K562 (cell line): ENCODE measurements at regions not wholly inside any gene's neighbourhood (a gene's known extent, or its start where the extent isn't known, plus 50 kb on each side); places are given as distances from the start of the nearest gene placed in this dataset.

Source experiments
- ATAC-seq: fragments of 200-7000 bp; cut with Tn5 transposase; 3 replicates; pipeline ENCODE4 v1.9.1; 2020; ENCODE audit warnings: moderate library complexity
- BruUV-seq: library from RNA; stranded (reverse); fragments of 400-500 nt; replicated peaks from 2 replicates; lab custom pipeline; 2021; lab: Mats Ljungman, UMichigan
- CTCF ChIA-PET: fragments of 300-600 bp; formaldehyde crosslinking; extraction: SDS; loops from one replicate; lab custom pipeline; 2021; ENCODE audit warnings: low intra/inter-chr PET ratio; lab: Yijun Ruan, JAX
- POLR2A ChIA-PET: fragments of 300-600, 350-650 bp; sonication (Branson Sonifier 250); formaldehyde crosslinking; extraction: SDS; loops from one replicate; lab custom pipeline; 2021; ENCODE audit warnings: antibody characterized with exemption, inconsistent platforms; lab: Yijun Ruan, JAX
- DNase-seq, 4 experiments: peaks; one replicate each; pipeline versions ENCODE4 v3.0.0 to v3.0.0-alpha.2; 2011 to 2018; ENCODE audit warnings: low spot score in 3 of 4, mixed read lengths in 3 of 4; ENCODE audit errors: extremely low read depth in 1 of 4
- FAIRE-seq: peaks from 2 replicates; lab custom pipeline; 2011; peaks lifted over from hg19 to GRCh38; lab: Jason Lieb, UNC
- H2AFZ ChIP-seq: 2 replicates; pipeline ENCODE4 v1.6.0; 2011; ENCODE audit warnings: low read depth, low read length, control low read depth, inconsistent platforms
- H3K27ac ChIP-seq: fragments of 200-600 bp; 3 replicates; pipeline ENCODE4 v1.8.0; 2011; ENCODE audit warnings: low read depth, mild to moderate bottlenecking, control low read depth, inconsistent platforms, low read length, moderate library complexity, mixed read lengths; ENCODE audit errors: extremely low read depth
- H3K27me3 ChIP-seq, 2 experiments: fragments of 300-600 bp in 1 of 2; 2 replicates in 1 of 2; 3 replicates in 1 of 2; pipeline versions ENCODE4 v1.6.0 to v1.8.0; 2011; ENCODE audit warnings: inconsistent platforms in 2 of 2, low read length in 2 of 2, mild to moderate bottlenecking in 1 of 2, mixed read lengths in 1 of 2, moderate library complexity in 1 of 2; ENCODE audit not compliant: control insufficient read depth in 2 of 2, insufficient read depth in 2 of 2
- H3K36me3 ChIP-seq: fragments of 300-600 bp; 3 replicates; pipeline ENCODE4 v1.8.0; 2011; ENCODE audit warnings: mild to moderate bottlenecking, low read length, inconsistent platforms; ENCODE audit not compliant: control insufficient read depth, insufficient read depth
- H3K4me1 ChIP-seq, 2 experiments: fragments of 200-600 bp in 1 of 2; replicated peaks in 1 of 2; 2 replicates in 1 of 2; 3 replicates in 1 of 2; pipeline versions ENCODE4 v1.5.1 to v1.8.0; 2011; ENCODE audit warnings: inconsistent platforms in 2 of 2, low read length in 2 of 2, mild to moderate bottlenecking in 1 of 2, mixed read lengths in 1 of 2, moderate library complexity in 1 of 2; ENCODE audit not compliant: control insufficient read depth in 2 of 2, insufficient read depth in 2 of 2
- H3K4me2 ChIP-seq: 2 replicates; pipeline ENCODE4 v1.6.1; 2011; ENCODE audit warnings: low read length, control low read depth, inconsistent platforms, mixed read lengths; ENCODE audit not compliant: insufficient read depth
- H3K4me3 ChIP-seq: fragments of 200-600 bp; sonication (generic), shearing (Covaris generic); 2 replicates; pipeline ENCODE4 v1.5.1; 2016; ENCODE audit warnings: control low read depth, inconsistent platforms
- H3K79me2 ChIP-seq: fragments of 200-600 bp; 3 replicates; pipeline ENCODE4 v1.8.0; 2011; ENCODE audit warnings: low read length, inconsistent platforms; ENCODE audit not compliant: control insufficient read depth, insufficient read depth
- H3K9ac ChIP-seq, 2 experiments: 2 replicates each; pipeline versions ENCODE4 v1.6.0 to v1.6.1; 2011; ENCODE audit warnings: low read depth in 2 of 2, low read length in 2 of 2, control low read depth in 1 of 2, inconsistent platforms in 1 of 2, mild to moderate bottlenecking in 1 of 2, mixed read lengths in 1 of 2; ENCODE audit not compliant: insufficient read depth in 1 of 2
- H3K9me1 ChIP-seq: one replicate; pipeline ENCODE4 v1.6.0; 2011; ENCODE audit warnings: inconsistent platforms, mild to moderate bottlenecking, low read length, moderate library complexity; ENCODE audit not compliant: control insufficient read depth, insufficient read depth
- H3K9me3 ChIP-seq: replicated peaks from 2 replicates; pipeline ENCODE4 v1.5.1; 2011; ENCODE audit warnings: low read depth, low read length, inconsistent platforms; ENCODE audit not compliant: control insufficient read depth, insufficient read depth
- H4K20me1 ChIP-seq: replicated peaks from 2 replicates; pipeline ENCODE4 v1.6.1; 2011; ENCODE audit warnings: low read length, inconsistent platforms, mixed read lengths; ENCODE audit not compliant: control insufficient read depth, insufficient read depth
- COPS2 ChIP-seq: fragments of 450-650 bp; conservative IDR thresholded peaks from 2 replicates; pipeline ENCODE4 v1.6.1; 2016; ENCODE audit warnings: mild to moderate bottlenecking, moderate library complexity
- EGR1 ChIP-seq: fragments of 450-650 bp; conservative IDR thresholded peaks from 2 replicates; pipeline ENCODE4 v1.6.1; 2017; ENCODE audit warnings: mild to moderate bottlenecking
- ELK3 ChIP-seq: fragments of 450-650 bp; formaldehyde crosslinking; IDR thresholded peaks from 2 replicates; pipeline ENCODE4 v1.4.0; 2020; ENCODE audit warnings: mild to moderate bottlenecking
- EP300 ChIP-seq: IDR thresholded peaks from 2 replicates; pipeline ENCODE4 v1.6.1; 2012; ENCODE audit warnings: low read length, improper control_type of control experiment
- MCM3 ChIP-seq: fragments of 450-650 bp; IDR thresholded peaks from 2 replicates; pipeline ENCODE4 v1.6.1; 2016
- SNAPC5 ChIP-seq: fragments of 250-450 bp; sonication (Bioruptor Pico); IDR thresholded peaks from 2 replicates; pipeline ENCODE4 v1.8.0; 2021; ENCODE audit warnings: moderate library complexity, mild to moderate bottlenecking, inconsistent platforms
- TFAM ChIP-seq: fragments of 250-450 bp; sonication (Bioruptor Pico); conservative IDR thresholded peaks from 2 replicates; pipeline ENCODE4 v1.5.0; 2021; ENCODE audit warnings: mild to moderate bottlenecking, moderate library complexity
- THRB ChIP-seq: fragments of 450-650 bp; formaldehyde crosslinking; conservative IDR thresholded peaks from 2 replicates; pipeline ENCODE4 v1.4.0; 2022; ENCODE audit warnings: mild to moderate bottlenecking, missing genetic modification characterization
- TRIM24 ChIP-seq, 2 experiments: fragments of 450-650 bp; IDR thresholded peaks; 2 replicates each; pipeline ENCODE4 v1.6.1; 2016
- ZNF197 ChIP-seq: fragments of 200-800 bp; sonication (Bioruptor generic); IDR thresholded peaks from 2 replicates; pipeline ENCODE4 v1.6.1; 2016; ENCODE audit warnings: low read depth, missing genetic modification characterization, missing compliant biosample characterization
- ZNF277 ChIP-seq: fragments of 250-450 bp; sonication (Bioruptor Pico); IDR thresholded peaks from 2 replicates; pipeline ENCODE4 v1.8.0; 2022; ENCODE audit warnings: inconsistent platforms, mild to moderate bottlenecking, moderate library complexity, borderline replicate concordance
- ZNF76 ChIP-seq: fragments of 250-450 bp; sonication (Bioruptor Pico); IDR thresholded peaks from 2 replicates; pipeline ENCODE4 v1.4.0; 2020; ENCODE audit warnings: mild to moderate bottlenecking, moderate library complexity, borderline replicate concordance
- ZNF780A ChIP-seq: fragments of 250-450 bp; sonication (Bioruptor Pico); IDR thresholded peaks from 2 replicates; pipeline ENCODE4 v1.5.0; 2021; ENCODE audit warnings: mild to moderate bottlenecking
- WGBS: fragments of 100-300 bp; shearing (Covaris generic); methylation state at CpG from one replicate; pipeline ENCODE4 v1.1.6; 2016; ENCODE audit warnings: low coverage, mixed read lengths; ENCODE audit not compliant: insufficient coverage; ENCODE audit errors: missing lambda C conversion rate; 5-methylcytosine and 5-hydroxymethylcytosine counted together
- in situ Hi-C: fragments of 300-500 bp; cut with MboI; formaldehyde crosslinking; loops from 4 replicates; pipeline ENCODE4 v1.15.0; 2018; ENCODE audit warnings: inconsistent platforms, mixed read lengths
- intact Hi-C: fragments of 100-400 bp; cut with micrococcal nuclease; formaldehyde crosslinking; loops from 2 replicates; pipeline ENCODE4 v1.14.2; 2022

GRCh38 chr20:57800791-57801430 lies 91.1 kb upstream of the PMEPA1 start:
- no peaks in the 10 kb centered on the region for H3K9me1 ChIP-seq
- no peaks in the 10 kb centered on the region for H3K9me3 ChIP-seq
- BruUV-seq, result no TSS peak
- ChIA-PET POLR2A (no interaction called here), CTCF (no interaction called here)
- FAIRE-seq (no peak), DNase-seq (no peak), ATAC-seq (no peak)
- peaks cover 3 to 16% of the 10 kb centered on the region in 2 experiments; a peak in 3 of 5 replicates for H3K27me3 ChIP-seq
- peaks cover 4% of the 10 kb centered on the region; the same call in 1 of the 2 replicates for H4K20me1 ChIP-seq
- no peak overlapping the region for H3K4me3 ChIP-seq
- no peak overlapping the region for H3K9ac ChIP-seq
- no peaks in the 10 kb centered on the region for H3K36me3 ChIP-seq
- intact Hi-C loops, result no loop called here
- H3K4me2 ChIP-seq, result no peak overlapping the region
- H3K27ac ChIP-seq, result no peak overlapping the region
- H3K4me1 ChIP-seq, result no peaks in the 10 kb centered on the region
- no peak overlapping the region for H2AFZ ChIP-seq
- WGBS, result 0% methylated on average over 14 of the region's 17 CpGs
- TF ChIP-seq SNAPC5 (CRISPR knock-in tag) (no peak), EGR1 (0 out of 2 replicates have a peak, but pooled peaks have one; percentile 8)
- no peaks in the 10 kb centered on the region for H3K79me2 ChIP-seq
- in situ Hi-C loops, result no loop called here

GRCh38 chr20:57797401-57797800 lies 87.6 kb upstream of the PMEPA1 start:
- H3K9ac ChIP-seq, result no peak overlapping the region
- no peak overlapping the region for H2AFZ ChIP-seq
- in situ Hi-C loops, result no loop called here
- H3K27ac ChIP-seq, result no peak overlapping the region
- no peaks in the 10 kb centered on the region for H3K9me1 ChIP-seq
- H3K4me3 ChIP-seq, result no peak overlapping the region
- intact Hi-C loops, result no loop called here
- DNase-seq, result no peak
- BruUV-seq, result no TSS peak
- H3K36me3 ChIP-seq, result no peaks in the 10 kb centered on the region
- no peak for ATAC-seq
- peaks cover 3 to 34% of the 10 kb centered on the region in 2 experiments; a peak in 3 of 5 replicates for H3K27me3 ChIP-seq
- H3K79me2 ChIP-seq, result no peaks in the 10 kb centered on the region
- POLR2A ChIA-PET, result no interaction called here
- no peaks in the 10 kb centered on the region for H3K4me1 ChIP-seq
- WGBS, result 0% methylated on average over 1 of the region's 1 CpG
- CTCF ChIA-PET, result no interaction called here
- H4K20me1 ChIP-seq, result no peaks in the 10 kb centered on the region; the same call in 1 of the 2 replicates
- no peak overlapping the region for H3K4me2 ChIP-seq
- H3K9me3 ChIP-seq, result no peaks in the 10 kb centered on the region
- no peak for FAIRE-seq
- TF ChIP-seq ZNF197 (CRISPR knock-in tag), result no peak
- TF ChIP-seq COPS2, result no peak
- no peak for TF ChIP-seq THRB (CRISPR knock-in tag)
- TF ChIP-seq MCM3, result no peak
- TF ChIP-seq ELK3 (CRISPR knock-in tag), result no peak
- no peak for TF ChIP-seq EP300
- no peak for TF ChIP-seq ZNF780A (CRISPR knock-in tag)
- TF ChIP-seq ZNF277 (CRISPR knock-in tag), result no peak
- no peak for TF ChIP-seq TFAM (CRISPR knock-in tag)
- TF ChIP-seq TRIM24 (IDR thresholded peaks at IDR 0.05), result no peak
- no peak for TF ChIP-seq ZNF76
